Upper lobe of right lung (tissue), 1 donor: ENCODE measurements at regions not wholly inside any gene's neighbourhood (a gene's known extent, or its start where the extent isn't known, plus 50 kb on each side); places are given as distances from the start of the nearest gene placed in this dataset.
A peak's percentile ranks its signal among the peaks of the same experiment; 100 is the strongest.
"Not testable (repeated sequence)": the region's sequence is repeated elsewhere in the genome, so short reads cannot be mapped to it uniquely, and the experiment has no call there.

Experiments used
- ATAC-seq: fragments of 200-7000 bp; cut with Tn5 transposase; one replicate; pipeline ENCODE4 v1.9.1; 2020; ENCODE audit warnings: mild to moderate bottlenecking, moderate library complexity
- DNase-seq: peaks from one replicate; pipeline ENCODE4 v3.0.0-alpha.2; 2020
- H3K27ac ChIP-seq: fragments of 200-600 bp; one replicate; pipeline ENCODE4 v1.8.0; 2022
- H3K27me3 ChIP-seq: fragments of 200-600 bp; one replicate; pipeline ENCODE4 v1.8.0; 2022; ENCODE audit warnings: mild to moderate bottlenecking
- H3K36me3 ChIP-seq: fragments of 200-600 bp; one replicate; pipeline ENCODE4 v1.8.0; 2022
- H3K4me1 ChIP-seq: fragments of 200-600 bp; one replicate; pipeline ENCODE4 v1.8.0; 2022
- H3K4me3 ChIP-seq: fragments of 200-600 bp; one replicate; pipeline ENCODE4 v1.8.0; 2022; ENCODE audit warnings: mild to moderate bottlenecking
- H3K9me3 ChIP-seq: fragments of 200-600 bp; one replicate; pipeline ENCODE4 v1.8.0; 2022
- intact Hi-C: fragments of 100-400 bp; cut with DNase I; formaldehyde crosslinking; loops from one replicate; pipeline ENCODE4 v1.11.0; 2022
- TF ChIP-seq, protein P1 (sequence below): fragments of 200-600 bp; IDR thresholded peaks from one replicate; pipeline ENCODE4 v1.8.0; 2022; ENCODE audit warnings: antibody characterized with exemption
- donor health status: DM: no; HTN: yes; CAD: no; lungs with severe emphysema.

DNA sequence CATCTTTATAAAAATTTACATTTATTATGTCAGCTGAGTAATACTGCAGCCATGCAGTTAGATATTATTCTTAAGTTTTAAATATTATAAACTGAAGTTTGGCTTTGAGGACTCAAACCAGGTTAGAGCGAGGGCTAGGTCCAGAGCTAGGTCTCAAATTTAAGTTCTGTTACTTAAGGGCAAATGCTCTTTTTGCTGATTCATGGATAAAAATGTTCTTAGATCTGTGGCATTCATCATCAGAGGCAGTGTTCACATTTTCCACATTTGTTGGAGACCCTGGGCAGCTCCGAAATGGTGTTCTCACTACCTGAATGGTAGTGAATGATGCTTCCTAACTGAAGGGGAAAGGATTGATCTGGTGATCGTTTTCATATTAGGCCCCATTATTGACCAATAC lies 121.4 kb upstream of the MB21D2 start:
- no peak overlapping the region for H3K4me3 ChIP-seq
- H3K9me3 ChIP-seq: peaks cover 4% of the 10 kb centered on the region
- H3K27me3 ChIP-seq: no peaks in the 10 kb centered on the region
- TF ChIP-seq, protein P1, sequence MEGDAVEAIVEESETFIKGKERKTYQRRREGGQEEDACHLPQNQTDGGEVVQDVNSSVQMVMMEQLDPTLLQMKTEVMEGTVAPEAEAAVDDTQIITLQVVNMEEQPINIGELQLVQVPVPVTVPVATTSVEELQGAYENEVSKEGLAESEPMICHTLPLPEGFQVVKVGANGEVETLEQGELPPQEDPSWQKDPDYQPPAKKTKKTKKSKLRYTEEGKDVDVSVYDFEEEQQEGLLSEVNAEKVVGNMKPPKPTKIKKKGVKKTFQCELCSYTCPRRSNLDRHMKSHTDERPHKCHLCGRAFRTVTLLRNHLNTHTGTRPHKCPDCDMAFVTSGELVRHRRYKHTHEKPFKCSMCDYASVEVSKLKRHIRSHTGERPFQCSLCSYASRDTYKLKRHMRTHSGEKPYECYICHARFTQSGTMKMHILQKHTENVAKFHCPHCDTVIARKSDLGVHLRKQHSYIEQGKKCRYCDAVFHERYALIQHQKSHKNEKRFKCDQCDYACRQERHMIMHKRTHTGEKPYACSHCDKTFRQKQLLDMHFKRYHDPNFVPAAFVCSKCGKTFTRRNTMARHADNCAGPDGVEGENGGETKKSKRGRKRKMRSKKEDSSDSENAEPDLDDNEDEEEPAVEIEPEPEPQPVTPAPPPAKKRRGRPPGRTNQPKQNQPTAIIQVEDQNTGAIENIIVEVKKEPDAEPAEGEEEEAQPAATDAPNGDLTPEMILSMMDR: no peak
- intact Hi-C loops: loop anchor here (5.0 kb wide), 1 partner anchor 227 kb away; no protein-coding TSS in a partner anchor
- DNase-seq: no peak
- H3K36me3 ChIP-seq: no peaks in the 10 kb centered on the region
- no peak overlapping the region for H3K27ac ChIP-seq
- no peak for ATAC-seq
- no peaks in the 10 kb centered on the region for H3K4me1 ChIP-seq

DNA sequence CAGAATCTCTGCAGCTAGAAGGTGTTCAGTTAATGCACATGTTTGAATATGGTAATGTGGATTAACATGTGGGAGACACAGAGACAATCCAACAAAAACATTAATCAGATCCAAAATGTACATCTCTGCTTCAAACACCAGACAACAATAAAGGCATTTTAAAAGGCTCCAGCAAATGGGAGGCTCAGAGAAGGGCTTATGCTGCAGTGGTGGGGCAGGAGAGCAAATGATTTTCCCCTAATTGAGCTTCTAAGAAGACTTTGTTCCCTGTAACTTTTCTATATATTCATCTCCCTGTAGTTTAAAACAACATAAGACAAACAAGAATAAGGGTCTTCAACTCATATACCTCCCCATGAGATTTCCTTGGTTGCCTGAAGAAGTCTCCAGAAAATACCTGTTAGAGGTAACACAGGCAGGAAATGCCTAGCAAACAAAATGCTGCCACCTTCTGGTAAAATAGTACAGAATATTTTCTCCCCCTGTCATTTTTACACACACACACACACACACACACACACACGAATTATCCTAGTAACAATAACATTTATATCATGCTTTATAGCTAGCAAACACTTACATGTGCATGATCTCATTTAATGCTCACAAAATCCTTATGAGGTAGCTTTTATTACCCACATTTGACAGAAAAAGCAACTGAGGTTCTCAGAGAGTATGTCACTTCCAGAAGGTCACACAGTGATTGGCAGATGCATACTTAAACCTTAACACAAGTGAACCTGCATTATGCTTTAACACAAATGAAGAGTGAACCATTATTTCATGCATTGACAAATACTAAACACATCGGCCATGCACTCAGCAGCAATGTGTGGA lies 123.4 kb upstream of the MB21D2 start:
- TF ChIP-seq, protein P1: peak; percentile 52
- H3K9me3 ChIP-seq: peaks cover 4% of the 10 kb centered on the region
- no peak overlapping the region for H3K4me3 ChIP-seq
- peak; percentile 71 for ATAC-seq
- no peak for DNase-seq
- no peaks in the 10 kb centered on the region for H3K4me1 ChIP-seq
- no peak overlapping the region for H3K27ac ChIP-seq
- intact Hi-C loops: no loop called here
- no peaks in the 10 kb centered on the region for H3K27me3 ChIP-seq
- no peaks in the 10 kb centered on the region for H3K36me3 ChIP-seq

DNA sequence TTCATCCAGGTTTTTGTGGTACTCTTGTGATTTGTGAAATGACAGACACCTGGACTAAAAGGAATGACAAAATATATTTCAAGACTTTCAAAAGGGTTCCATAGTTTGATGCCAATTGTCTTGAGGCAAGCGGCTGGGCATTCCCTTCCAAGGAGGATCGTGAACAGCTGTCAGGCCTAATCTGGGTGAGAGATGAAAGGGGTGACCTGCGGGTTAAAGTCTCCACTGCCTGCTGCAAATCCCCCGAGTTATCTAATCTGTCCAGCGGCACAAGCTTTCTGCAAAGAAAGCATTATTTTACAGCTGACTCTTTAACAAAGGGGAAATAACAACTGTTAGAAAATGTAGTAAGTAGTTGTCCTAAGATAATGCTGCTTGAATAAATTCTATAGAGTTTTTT lies 128.7 kb upstream of the MB21D2 start:
- Histone ChIP-seq H3K36me3 (no peaks in the 10 kb centered on the region), H3K27me3 (no peaks in the 10 kb centered on the region), H3K4me3 (no peak overlapping the region), H3K27ac (no peak overlapping the region), H3K4me1 (no peaks in the 10 kb centered on the region), H3K9me3 (no peaks in the 10 kb centered on the region)
- TF ChIP-seq, protein P1: no peak
- ATAC-seq: no peak
- intact Hi-C loops: no loop called here
- no peak for DNase-seq

DNA sequence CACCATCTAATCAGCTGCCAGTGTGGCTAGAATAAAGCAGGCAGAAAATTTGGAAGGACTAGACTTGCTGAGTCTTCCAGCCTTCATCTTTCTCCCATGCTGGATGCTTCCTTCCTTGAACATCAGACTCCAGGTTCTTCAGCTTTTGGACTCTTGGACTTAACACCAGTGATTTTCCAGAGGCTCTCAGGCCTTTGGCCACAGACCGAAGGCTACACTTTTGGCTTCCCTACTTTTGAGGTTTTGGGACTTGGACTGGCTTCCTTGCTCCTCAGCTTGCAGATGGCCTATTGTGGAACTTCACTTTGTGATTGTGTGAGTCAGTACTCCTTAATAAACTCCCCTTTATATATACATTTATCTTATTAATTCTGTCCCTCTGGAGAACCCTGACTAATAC lies 129.8 kb upstream of the MB21D2 start:
- H3K4me3 ChIP-seq, H3K9me3 ChIP-seq, H3K36me3 ChIP-seq, DNase-seq, H3K27me3 ChIP-seq, H3K4me1 ChIP-seq, intact Hi-C loops, H3K27ac ChIP-seq, ATAC-seq: not testable (repeated sequence)

DNA sequence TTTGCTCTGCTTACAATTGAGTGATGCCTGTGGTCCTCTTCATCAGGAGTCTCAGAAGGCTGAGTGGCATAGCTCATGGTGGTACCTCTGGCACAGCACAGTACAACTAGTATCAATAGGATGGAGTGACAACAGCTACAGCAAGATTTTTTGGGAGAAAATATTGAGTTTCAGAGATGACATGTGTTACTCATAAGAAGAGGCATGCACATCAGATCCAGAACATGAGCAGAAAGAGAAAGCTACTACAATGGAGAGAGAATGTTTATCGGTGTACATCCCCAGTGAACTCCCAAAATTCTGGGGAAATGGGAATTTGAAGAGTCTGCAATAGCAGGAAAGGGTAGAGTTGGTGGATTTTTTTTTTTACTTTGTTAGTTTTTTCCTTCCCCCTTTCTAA lies 130.5 kb upstream of the MB21D2 start:
- Histone ChIP-seq H3K27ac (no peak overlapping the region), H3K27me3 (no peaks in the 10 kb centered on the region), H3K4me3 (no peak overlapping the region), H3K36me3 (no peaks in the 10 kb centered on the region), H3K9me3 (no peaks in the 10 kb centered on the region), H3K4me1 (no peaks in the 10 kb centered on the region)
- intact Hi-C loops: no loop called here
- ATAC-seq (no peak), DNase-seq (no peak)
- TF ChIP-seq, protein P1: no peak

DNA sequence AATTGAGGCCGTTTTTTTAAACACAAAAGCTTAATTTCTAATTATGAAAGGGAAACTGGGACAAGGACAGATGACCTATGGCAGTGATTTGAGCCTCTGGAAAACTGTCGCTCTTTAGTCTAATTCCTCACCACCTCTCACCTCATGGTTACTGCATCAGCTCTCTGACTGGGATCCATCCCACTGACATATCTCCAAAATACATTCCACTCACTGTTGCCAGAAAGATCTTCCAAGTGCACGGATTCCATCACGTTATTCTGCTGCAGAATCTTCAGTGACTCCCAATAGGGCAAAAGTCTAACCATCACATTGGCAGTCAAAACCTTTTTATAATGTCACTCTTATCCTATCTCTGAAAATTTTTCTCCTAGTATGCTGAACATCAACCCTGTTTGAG lies 132.3 kb upstream of the MB21D2 start:
- Histone ChIP-seq H3K4me1 (no peaks in the 10 kb centered on the region), H3K4me3 (no peak overlapping the region), H3K27me3 (no peaks in the 10 kb centered on the region), H3K9me3 (no peaks in the 10 kb centered on the region), H3K27ac (no peak overlapping the region), H3K36me3 (no peaks in the 10 kb centered on the region)
- ATAC-seq: no peak
- TF ChIP-seq, protein P1: no peak
- DNase-seq: no peak
- intact Hi-C loops: no loop called here
